GM18499 (cell line): ENCODE measurements at regions not wholly inside any gene's neighbourhood (a gene's known extent, or its start where the extent isn't known, plus 50 kb on each side); places are given as distances from the start of the nearest gene placed in this dataset.

Source experiments
- ATAC-seq: cut with Tn5 transposase; IDR thresholded peaks from one replicate; pipeline ENCODE4 v1.9.1; 2021; ENCODE audit warnings: moderate number of reproducible peaks; ENCODE audit not compliant: insufficient read depth, unreplicated experiment

- ATAC-seq = no peak
Measured at GRCh38 chr2:81196933-81197628, 892.5 kb upstream of the LRRTM1 start.

- no peak for ATAC-seq
Measured at GRCh38 chr2:81196383-81196851, 891.9 kb upstream of the LRRTM1 start.

- ATAC-seq = no peak
Measured at GRCh38 chr2:81195774-81196382, 891.3 kb upstream of the LRRTM1 start.

- ATAC-seq = no peak
Measured at GRCh38 chr2:81195017-81195773, 890.6 kb upstream of the LRRTM1 start.

- ATAC-seq = no peak
Measured at GRCh38 chr2:81194581-81194980, 890.0 kb upstream of the LRRTM1 start.

- ATAC-seq = no peak
Measured at GRCh38 chr2:81194176-81194575, 889.6 kb upstream of the LRRTM1 start.

GRCh38 chr2:81181845-81182244 lies 877.3 kb upstream of the LRRTM1 start:
- ATAC-seq = no peak

GRCh38 chr2:81171447-81171846 lies 866.9 kb upstream of the LRRTM1 start:
- no peak for ATAC-seq

- no peak for ATAC-seq
Measured at GRCh38 chr2:81163583-81163982, 859.0 kb upstream of the LRRTM1 start.

GRCh38 chr2:81158505-81158904 lies 854.0 kb upstream of the LRRTM1 start:
- no peak for ATAC-seq

- ATAC-seq = no peak
Measured at GRCh38 chr2:81148323-81148722, 843.8 kb upstream of the LRRTM1 start.

GRCh38 chr2:81136296-81136695 lies 831.7 kb upstream of the LRRTM1 start:
- no peak for ATAC-seq

GRCh38 chr2:81097361-81097760 lies 792.8 kb upstream of the LRRTM1 start:
- no peak for ATAC-seq

- no peak for ATAC-seq
Measured at GRCh38 chr2:81093031-81093430, 788.5 kb upstream of the LRRTM1 start.

- ATAC-seq = no peak
Measured at GRCh38 chr2:81087646-81088045, 783.1 kb upstream of the LRRTM1 start.

GRCh38 chr2:81084101-81084500 lies 779.5 kb upstream of the LRRTM1 start:
- no peak for ATAC-seq

GRCh38 chr2:81078631-81079030 lies 774.1 kb upstream of the LRRTM1 start:
- no peak for ATAC-seq

GRCh38 chr2:81078102-81078501 lies 773.5 kb upstream of the LRRTM1 start:
- ATAC-seq = no peak

GRCh38 chr2:81077396-81077795 lies 772.8 kb upstream of the LRRTM1 start:
- ATAC-seq = no peak

- no peak for ATAC-seq
Measured at GRCh38 chr2:81073412-81073811, 768.9 kb upstream of the LRRTM1 start.

- ATAC-seq = no peak
Measured at GRCh38 chr2:81068144-81068543, 763.6 kb upstream of the LRRTM1 start.
